Astrocyte (in vitro differentiated cells and primary cell): ENCODE measurements at regions not wholly inside any gene's neighbourhood (a gene's known extent, or its start where the extent isn't known, plus 50 kb on each side); places are given as distances from the start of the nearest gene placed in this dataset.

Source experiments
- EZH2 ChIP-seq: IDR thresholded peaks from 2 replicates; pipeline ENCODE4 v1.6.1; 2012; ENCODE audit warnings: mild to moderate bottlenecking, low read length, inconsistent platforms; ENCODE audit not compliant: insufficient read depth
- TF ChIP-seq, protein P1 (sequence below): IDR thresholded peaks from 2 replicates; pipeline ENCODE4 v1.5.1; 2011; ENCODE audit warnings: low read depth, mild to moderate bottlenecking, inconsistent platforms, low read length, moderate library complexity; ENCODE audit not compliant: insufficient read depth

DNA sequence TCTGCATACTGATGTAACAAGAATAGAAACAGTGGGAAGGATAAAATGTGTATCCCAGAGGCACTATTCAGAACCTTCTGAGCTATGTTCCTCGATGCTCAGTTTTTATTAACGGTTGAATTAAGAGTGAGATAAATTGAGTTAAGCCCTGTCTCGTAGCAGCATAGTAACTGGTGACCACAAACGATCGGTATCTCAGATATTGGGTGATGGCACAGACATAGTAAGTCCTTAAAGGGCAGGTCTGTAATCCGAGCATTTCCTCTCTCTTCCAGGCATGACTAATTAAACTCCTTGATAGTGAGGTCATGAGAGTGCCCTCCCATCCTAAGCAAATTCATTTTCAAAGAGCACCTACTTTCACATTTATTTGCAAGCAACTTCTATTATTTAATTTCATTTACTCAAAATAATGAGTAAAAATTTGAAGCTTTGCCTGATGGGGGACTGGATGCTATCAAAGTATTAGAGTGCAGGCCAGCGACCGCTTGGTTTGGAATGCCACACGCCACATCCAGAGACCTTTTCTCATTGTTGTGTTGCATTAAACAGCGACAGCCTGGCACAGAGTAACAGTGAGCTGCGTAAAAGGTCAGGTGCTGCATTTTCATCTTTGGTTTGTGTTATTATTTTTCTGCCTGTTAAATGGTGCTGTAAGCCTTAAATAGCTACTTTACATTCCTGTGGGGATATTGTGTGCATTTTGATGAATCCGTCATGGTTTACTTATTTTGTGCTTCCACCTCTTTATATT lies 101.9 kb downstream of the PCDH7 start:
- TF ChIP-seq, protein P1, sequence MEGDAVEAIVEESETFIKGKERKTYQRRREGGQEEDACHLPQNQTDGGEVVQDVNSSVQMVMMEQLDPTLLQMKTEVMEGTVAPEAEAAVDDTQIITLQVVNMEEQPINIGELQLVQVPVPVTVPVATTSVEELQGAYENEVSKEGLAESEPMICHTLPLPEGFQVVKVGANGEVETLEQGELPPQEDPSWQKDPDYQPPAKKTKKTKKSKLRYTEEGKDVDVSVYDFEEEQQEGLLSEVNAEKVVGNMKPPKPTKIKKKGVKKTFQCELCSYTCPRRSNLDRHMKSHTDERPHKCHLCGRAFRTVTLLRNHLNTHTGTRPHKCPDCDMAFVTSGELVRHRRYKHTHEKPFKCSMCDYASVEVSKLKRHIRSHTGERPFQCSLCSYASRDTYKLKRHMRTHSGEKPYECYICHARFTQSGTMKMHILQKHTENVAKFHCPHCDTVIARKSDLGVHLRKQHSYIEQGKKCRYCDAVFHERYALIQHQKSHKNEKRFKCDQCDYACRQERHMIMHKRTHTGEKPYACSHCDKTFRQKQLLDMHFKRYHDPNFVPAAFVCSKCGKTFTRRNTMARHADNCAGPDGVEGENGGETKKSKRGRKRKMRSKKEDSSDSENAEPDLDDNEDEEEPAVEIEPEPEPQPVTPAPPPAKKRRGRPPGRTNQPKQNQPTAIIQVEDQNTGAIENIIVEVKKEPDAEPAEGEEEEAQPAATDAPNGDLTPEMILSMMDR: no peak
- no peak for TF ChIP-seq EZH2
